A673 (cell line): ENCODE measurements at regions not wholly inside any gene's neighbourhood (a gene's known extent, or its start where the extent isn't known, plus 50 kb on each side); places are given as distances from the start of the nearest gene placed in this dataset.

ENCODE experiments used
- BruUV-seq: library from RNA; stranded (reverse); fragments of 400-500 nt; replicated peaks from 2 replicates; lab custom pipeline; 2021; lab: Mats Ljungman, UMichigan
- CTCF ChIA-PET: fragments of 300-600 bp; sonication (Branson Sonifier 250); formaldehyde crosslinking; loops from one replicate; lab custom pipeline; 2022; ENCODE audit warnings: antibody characterized with exemption; lab: Charles Lee
- POLR2A ChIA-PET: fragments of 300-600 bp; sonication (Branson Sonifier 250); formaldehyde crosslinking; loops from one replicate; lab custom pipeline; 2022; ENCODE audit warnings: antibody characterized with exemption; ENCODE audit not compliant: low non-redundant PET; lab: Charles Lee
- DNase-seq: peaks from one replicate; pipeline ENCODE4 v3.0.0-alpha.2; 2015; ENCODE audit warnings: low spot score
- H3K27ac ChIP-seq: fragments of 200-600 bp; sonication (generic); 2 replicates; pipeline ENCODE4 v1.5.1; 2016; ENCODE audit warnings: mixed run types, low read depth, mild to moderate bottlenecking, mixed read lengths, antibody characterized with exemption, low read length; ENCODE audit not compliant: poor library complexity, severe bottlenecking
- H3K27me3 ChIP-seq: fragments of 200-600 bp; sonication (generic); replicated peaks from 2 replicates; pipeline ENCODE4 v1.6.1; 2017; ENCODE audit warnings: mixed run types, low read depth, mild to moderate bottlenecking, mixed read lengths, antibody characterized with exemption, low read length; ENCODE audit not compliant: insufficient read depth, poor library complexity
- H3K36me3 ChIP-seq: fragments of 200-600 bp; sonication (generic); 2 replicates; pipeline ENCODE4 v1.6.1; 2016; ENCODE audit warnings: mixed run types, mild to moderate bottlenecking, mixed read lengths, antibody characterized with exemption, low read length; ENCODE audit not compliant: insufficient read depth, poor library complexity, severe bottlenecking
- H3K4me1 ChIP-seq: fragments of 200-600 bp; sonication (generic); 2 replicates; pipeline ENCODE4 v1.6.1; 2017; ENCODE audit warnings: mixed run types, mild to moderate bottlenecking, mixed read lengths, antibody characterized with exemption, low read length; ENCODE audit not compliant: insufficient read depth, poor library complexity, severe bottlenecking
- H3K4me3 ChIP-seq: fragments of 200-600 bp; sonication (generic); 2 replicates; pipeline ENCODE4 v1.5.1; 2016; ENCODE audit warnings: low read depth, mixed run types, mild to moderate bottlenecking, mixed read lengths, low read length; ENCODE audit not compliant: poor library complexity, severe bottlenecking
- H3K9me3 ChIP-seq: fragments of 200-600 bp; sonication (generic); 2 replicates; pipeline ENCODE4 v1.6.1; 2016; ENCODE audit warnings: mixed run types, low read depth, mild to moderate bottlenecking, mixed read lengths, antibody characterized with exemption, low read length; ENCODE audit not compliant: poor library complexity, severe bottlenecking
- EZH2 ChIP-seq: fragments of 200-600 bp; sonication (generic); IDR thresholded peaks from 2 replicates; pipeline ENCODE4 v1.6.1; 2017; ENCODE audit warnings: borderline replicate concordance, low read depth, mild to moderate bottlenecking, mixed read lengths, antibody characterized with exemption, low read length; ENCODE audit not compliant: poor library complexity, severe bottlenecking
- intact Hi-C: fragments of 100-400 bp; cut with micrococcal nuclease; formaldehyde crosslinking; loops from one replicate; pipeline ENCODE4 v1.10.0; 2022; ENCODE audit not compliant: unreplicated experiment
- TF ChIP-seq, protein P1 (sequence below): fragments of 300-800, 200-600 bp; sonication (generic); conservative IDR thresholded peaks from 2 replicates; pipeline ENCODE4 v1.5.1; 2017; ENCODE audit warnings: low read depth, mild to moderate bottlenecking, antibody characterized with exemption, low read length, moderate library complexity, mixed read lengths

GRCh38 chr17:11182430-11182829 lies 58.6 kb upstream of the SHISA6 start:
- Histone ChIP-seq H3K9me3 (no peaks in the 10 kb centered on the region), H3K4me1 (no peaks in the 10 kb centered on the region), H3K4me3 (no peak overlapping the region), H3K36me3 (no peaks in the 10 kb centered on the region), H3K27ac (no peak overlapping the region), H3K27me3 (no peaks in the 10 kb centered on the region)
- POLR2A ChIA-PET: no interaction called here
- DNase-seq: no peak
- BruUV-seq: no TSS peak
- no peak for TF ChIP-seq EZH2
- TF ChIP-seq, protein P1, sequence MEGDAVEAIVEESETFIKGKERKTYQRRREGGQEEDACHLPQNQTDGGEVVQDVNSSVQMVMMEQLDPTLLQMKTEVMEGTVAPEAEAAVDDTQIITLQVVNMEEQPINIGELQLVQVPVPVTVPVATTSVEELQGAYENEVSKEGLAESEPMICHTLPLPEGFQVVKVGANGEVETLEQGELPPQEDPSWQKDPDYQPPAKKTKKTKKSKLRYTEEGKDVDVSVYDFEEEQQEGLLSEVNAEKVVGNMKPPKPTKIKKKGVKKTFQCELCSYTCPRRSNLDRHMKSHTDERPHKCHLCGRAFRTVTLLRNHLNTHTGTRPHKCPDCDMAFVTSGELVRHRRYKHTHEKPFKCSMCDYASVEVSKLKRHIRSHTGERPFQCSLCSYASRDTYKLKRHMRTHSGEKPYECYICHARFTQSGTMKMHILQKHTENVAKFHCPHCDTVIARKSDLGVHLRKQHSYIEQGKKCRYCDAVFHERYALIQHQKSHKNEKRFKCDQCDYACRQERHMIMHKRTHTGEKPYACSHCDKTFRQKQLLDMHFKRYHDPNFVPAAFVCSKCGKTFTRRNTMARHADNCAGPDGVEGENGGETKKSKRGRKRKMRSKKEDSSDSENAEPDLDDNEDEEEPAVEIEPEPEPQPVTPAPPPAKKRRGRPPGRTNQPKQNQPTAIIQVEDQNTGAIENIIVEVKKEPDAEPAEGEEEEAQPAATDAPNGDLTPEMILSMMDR: no peak
- intact Hi-C loops: no loop called here
- CTCF ChIA-PET: no interaction called here

DNA sequence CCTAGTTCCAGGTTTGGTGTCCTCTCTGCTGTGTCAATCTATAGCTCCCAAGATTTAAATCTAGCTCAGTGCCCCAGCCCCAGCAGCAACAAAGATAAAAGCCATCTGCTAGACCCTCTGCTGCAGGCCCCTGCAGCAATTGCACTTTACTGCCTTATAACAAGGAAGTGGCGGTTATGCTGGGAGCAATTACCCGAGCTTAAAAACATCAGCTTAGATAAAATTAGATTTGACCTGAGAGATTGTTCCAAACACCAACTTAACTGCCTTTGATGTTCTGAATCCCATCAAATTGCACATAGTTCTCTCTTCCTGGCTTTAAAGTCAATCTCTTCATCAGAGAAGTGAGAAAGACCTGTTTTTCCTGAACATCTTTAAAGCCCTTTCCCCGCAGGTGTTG lies 62.4 kb upstream of the SHISA6 start:
- POLR2A ChIA-PET: no interaction called here
- H3K4me1 ChIP-seq: no peaks in the 10 kb centered on the region
- H3K4me3 ChIP-seq: no peak overlapping the region
- H3K36me3 ChIP-seq: no peaks in the 10 kb centered on the region
- CTCF ChIA-PET: no interaction called here
- no peaks in the 10 kb centered on the region for H3K9me3 ChIP-seq
- intact Hi-C loops: no loop called here
- no peak overlapping the region for H3K27ac ChIP-seq
- no peak for TF ChIP-seq EZH2
- TF ChIP-seq, protein P1: no peak
- DNase-seq: no peak
- no TSS peak for BruUV-seq
- H3K27me3 ChIP-seq: no peaks in the 10 kb centered on the region

DNA sequence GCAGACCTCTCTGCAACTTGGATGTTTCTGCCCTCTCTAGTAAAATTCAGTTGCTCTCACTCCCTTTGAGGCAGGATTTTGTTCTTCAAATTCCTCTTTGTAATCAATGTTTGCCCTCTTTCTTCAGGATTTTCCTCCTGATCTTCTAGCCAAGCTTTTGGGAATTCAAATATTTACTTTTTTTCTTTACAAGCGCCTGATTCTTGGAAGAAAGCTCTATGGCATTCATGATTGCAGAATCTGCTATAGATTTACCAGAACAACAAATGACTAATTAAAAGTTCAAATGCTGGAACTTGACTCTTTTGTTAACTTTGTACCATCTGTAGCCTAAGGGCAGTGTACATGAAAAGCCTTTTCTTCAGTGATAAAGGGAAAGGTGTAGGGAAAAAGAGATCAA lies 63.7 kb upstream of the SHISA6 start:
- H3K27me3 ChIP-seq: no peaks in the 10 kb centered on the region
- intact Hi-C loops: no loop called here

More for the DNA sequence above, 63.7 kb upstream of the SHISA6 start:
- Histone ChIP-seq H3K36me3 (no peaks in the 10 kb centered on the region), H3K4me1 (no peaks in the 10 kb centered on the region), H3K9me3 (no peaks in the 10 kb centered on the region), H3K27ac (no peak overlapping the region), H3K4me3 (no peak overlapping the region)
- CTCF ChIA-PET: no interaction called here
- POLR2A ChIA-PET: no interaction called here
- BruUV-seq: no TSS peak
- no peak for DNase-seq
- TF ChIP-seq, protein P1: no peak
- no peak for TF ChIP-seq EZH2
